Smooth muscle cell (in vitro differentiated cells): ENCODE measurements at regions not wholly inside any gene's neighbourhood (a gene's known extent, or its start where the extent isn't known, plus 50 kb on each side); places are given as distances from the start of the nearest gene placed in this dataset.
"Not testable (repeated sequence)": the region's sequence is repeated elsewhere in the genome, so short reads cannot be mapped to it uniquely, and the experiment has no call there.

Experiments used
- DNase-seq: peaks from one replicate; lab custom pipeline; 2025; ENCODE audit not compliant: unreplicated experiment; lab: John Stamatoyannopoulos, UW
- H2AFZ ChIP-seq: fragments of 200-600 bp; sonication (generic); 2 replicates; pipeline ENCODE4 v1.6.0; 2016; ENCODE audit warnings: antibody characterized with exemption, low read depth, mild to moderate bottlenecking
- H3F3A ChIP-seq: fragments of 200-600 bp; sonication (generic); 2 replicates; pipeline ENCODE4 v1.6.0; 2017; ENCODE audit warnings: antibody characterized with exemption, low read depth
- H3K27ac ChIP-seq: fragments of 200-600 bp; sonication (generic); 2 replicates; pipeline ENCODE4 v1.5.1; 2016; ENCODE audit warnings: low read depth, mild to moderate bottlenecking
- H3K27me3 ChIP-seq: fragments of 200-600 bp; sonication (generic); 2 replicates; pipeline ENCODE4 v1.6.1; 2016; ENCODE audit warnings: low read depth, mild to moderate bottlenecking
- H3K36me3 ChIP-seq: fragments of 200-600 bp; sonication (generic); 2 replicates; pipeline ENCODE4 v1.5.1; 2016; ENCODE audit warnings: low read depth
- H3K4me1 ChIP-seq: fragments of 200-600 bp; sonication (generic); 2 replicates; pipeline ENCODE4 v1.5.1; 2016; ENCODE audit warnings: low read depth
- H3K4me2 ChIP-seq: fragments of 200-600 bp; sonication (generic); 2 replicates; pipeline ENCODE4 v1.6.0; 2016; ENCODE audit warnings: mild to moderate bottlenecking
- H3K4me3 ChIP-seq: fragments of 200-600 bp; sonication (generic); 2 replicates; pipeline ENCODE4 v1.5.1; 2016; ENCODE audit warnings: mild to moderate bottlenecking
- H3K79me2 ChIP-seq: fragments of 200-600 bp; sonication (generic); 2 replicates; pipeline ENCODE4 v1.6.0; 2016; ENCODE audit warnings: low read depth, mild to moderate bottlenecking
- H3K9ac ChIP-seq: fragments of 200-600 bp; sonication (generic); 2 replicates; pipeline ENCODE4 v1.6.0; 2016; ENCODE audit warnings: low read depth
- H3K9me3 ChIP-seq: fragments of 200-600 bp; sonication (generic); replicated peaks from 2 replicates; pipeline ENCODE4 v1.5.1; 2016; ENCODE audit warnings: low read depth
- H4K20me1 ChIP-seq: fragments of 200-600 bp; sonication (generic); 2 replicates; pipeline ENCODE4 v1.6.0; 2016; ENCODE audit warnings: low read depth
- WGBS: methylation state at CpG from one replicate; pipeline ENCODE4 v1.1.7; 2016; ENCODE audit warnings: low lambda C conversion rate; 5-methylcytosine and 5-hydroxymethylcytosine counted together
- TF ChIP-seq, protein P1 (sequence below): fragments of 200-600 bp; sonication (generic); IDR thresholded peaks from 2 replicates; pipeline ENCODE4 v1.5.1; 2017; ENCODE audit warnings: borderline replicate concordance, mild to moderate bottlenecking, antibody characterized with exemption; ENCODE audit not compliant: insufficient read depth, poor library complexity, severe bottlenecking

- no peak overlapping the region for H3K4me2 ChIP-seq
- DNase-seq = no peak
- H4K20me1 ChIP-seq = no peaks in the 10 kb centered on the region
- no peaks in the 10 kb centered on the region for H3K27me3 ChIP-seq
- no peak overlapping the region for H2AFZ ChIP-seq
- H3K79me2 ChIP-seq = no peaks in the 10 kb centered on the region
- H3K4me3 ChIP-seq = no peak overlapping the region
- no peaks in the 10 kb centered on the region for H3F3A ChIP-seq
- H3K9me3 ChIP-seq = no peaks in the 10 kb centered on the region
- no peaks in the 10 kb centered on the region for H3K4me1 ChIP-seq
- no peak overlapping the region for H3K27ac ChIP-seq
- TF ChIP-seq, protein P1, sequence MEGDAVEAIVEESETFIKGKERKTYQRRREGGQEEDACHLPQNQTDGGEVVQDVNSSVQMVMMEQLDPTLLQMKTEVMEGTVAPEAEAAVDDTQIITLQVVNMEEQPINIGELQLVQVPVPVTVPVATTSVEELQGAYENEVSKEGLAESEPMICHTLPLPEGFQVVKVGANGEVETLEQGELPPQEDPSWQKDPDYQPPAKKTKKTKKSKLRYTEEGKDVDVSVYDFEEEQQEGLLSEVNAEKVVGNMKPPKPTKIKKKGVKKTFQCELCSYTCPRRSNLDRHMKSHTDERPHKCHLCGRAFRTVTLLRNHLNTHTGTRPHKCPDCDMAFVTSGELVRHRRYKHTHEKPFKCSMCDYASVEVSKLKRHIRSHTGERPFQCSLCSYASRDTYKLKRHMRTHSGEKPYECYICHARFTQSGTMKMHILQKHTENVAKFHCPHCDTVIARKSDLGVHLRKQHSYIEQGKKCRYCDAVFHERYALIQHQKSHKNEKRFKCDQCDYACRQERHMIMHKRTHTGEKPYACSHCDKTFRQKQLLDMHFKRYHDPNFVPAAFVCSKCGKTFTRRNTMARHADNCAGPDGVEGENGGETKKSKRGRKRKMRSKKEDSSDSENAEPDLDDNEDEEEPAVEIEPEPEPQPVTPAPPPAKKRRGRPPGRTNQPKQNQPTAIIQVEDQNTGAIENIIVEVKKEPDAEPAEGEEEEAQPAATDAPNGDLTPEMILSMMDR = no peak
- 61% methylated on average over 1 of the region's 1 CpG for whole genome bisulfite sequencing
- H3K9ac ChIP-seq = no peak overlapping the region
- H3K36me3 ChIP-seq = no peaks in the 10 kb centered on the region
These were observed 281.0 kb upstream of the PTER start for GRCh38 chr10:16155834-16156233.

- H3K36me3 ChIP-seq = no peaks in the 10 kb centered on the region
- no peaks in the 10 kb centered on the region for H3F3A ChIP-seq
- no peaks in the 10 kb centered on the region for H3K9me3 ChIP-seq
- no peak overlapping the region for H3K27ac ChIP-seq
- no peaks in the 10 kb centered on the region for H3K27me3 ChIP-seq
- no peak overlapping the region for H2AFZ ChIP-seq
- TF ChIP-seq, protein P1 = no peak
- H3K9ac ChIP-seq = no peak overlapping the region
- no peaks in the 10 kb centered on the region for H3K4me1 ChIP-seq
- no peak for DNase-seq
- H3K79me2 ChIP-seq = no peaks in the 10 kb centered on the region
- H3K4me2 ChIP-seq = no peak overlapping the region
- WGBS = 91% methylated on average over 7 of the region's 7 CpGs
- no peaks in the 10 kb centered on the region for H4K20me1 ChIP-seq
- H3K4me3 ChIP-seq = no peak overlapping the region
These were observed 280.1 kb upstream of the PTER start for GRCh38 chr10:16156681-16157080.

- H3K4me1 ChIP-seq, H3K36me3 ChIP-seq, H3F3A ChIP-seq, H3K4me3 ChIP-seq, H3K79me2 ChIP-seq, DNase-seq, H3K27me3 ChIP-seq, H3K27ac ChIP-seq, H3K9me3 ChIP-seq, H3K4me2 ChIP-seq, H4K20me1 ChIP-seq, H2AFZ ChIP-seq, H3K9ac ChIP-seq: not testable (repeated sequence)
- WGBS = 98% methylated on average over 3 of the region's 3 CpGs
These were observed 271.7 kb upstream of the PTER start for GRCh38 chr10:16165067-16165466.

GRCh38 chr10:16182144-16182543, 254.7 kb upstream of the PTER start:
- 93% methylated on average over 6 of the region's 6 CpGs for WGBS
- TF ChIP-seq, protein P1 = no peak
- H3K4me3 ChIP-seq = no peak overlapping the region
- no peak overlapping the region for H3K4me2 ChIP-seq
- no peak overlapping the region for H3K9ac ChIP-seq
- H4K20me1 ChIP-seq = no peaks in the 10 kb centered on the region
- H3K36me3 ChIP-seq = no peaks in the 10 kb centered on the region
- H3F3A ChIP-seq = no peaks in the 10 kb centered on the region
- DNase-seq = no peak
- no peaks in the 10 kb centered on the region for H3K4me1 ChIP-seq
- H2AFZ ChIP-seq = no peak overlapping the region
- H3K79me2 ChIP-seq = no peaks in the 10 kb centered on the region
- H3K27ac ChIP-seq = no peak overlapping the region
- H3K27me3 ChIP-seq = no peaks in the 10 kb centered on the region
- H3K9me3 ChIP-seq = no peaks in the 10 kb centered on the region
